Right renal pelvis (tissue), 4 donors: ENCODE measurements at regions not wholly inside any gene's neighbourhood (a gene's known extent, or its start where the extent isn't known, plus 50 kb on each side); places are given as distances from the start of the nearest gene placed in this dataset.

ENCODE experiments used
- DNase-seq, 4 donors: peaks; one replicate each; pipeline ENCODE4 v3.0.0-alpha.2; 2013; ENCODE audit warnings: low read depth in 4 of 4, low spot score in 3 of 4, missing footprints in 1 of 4

DNA sequence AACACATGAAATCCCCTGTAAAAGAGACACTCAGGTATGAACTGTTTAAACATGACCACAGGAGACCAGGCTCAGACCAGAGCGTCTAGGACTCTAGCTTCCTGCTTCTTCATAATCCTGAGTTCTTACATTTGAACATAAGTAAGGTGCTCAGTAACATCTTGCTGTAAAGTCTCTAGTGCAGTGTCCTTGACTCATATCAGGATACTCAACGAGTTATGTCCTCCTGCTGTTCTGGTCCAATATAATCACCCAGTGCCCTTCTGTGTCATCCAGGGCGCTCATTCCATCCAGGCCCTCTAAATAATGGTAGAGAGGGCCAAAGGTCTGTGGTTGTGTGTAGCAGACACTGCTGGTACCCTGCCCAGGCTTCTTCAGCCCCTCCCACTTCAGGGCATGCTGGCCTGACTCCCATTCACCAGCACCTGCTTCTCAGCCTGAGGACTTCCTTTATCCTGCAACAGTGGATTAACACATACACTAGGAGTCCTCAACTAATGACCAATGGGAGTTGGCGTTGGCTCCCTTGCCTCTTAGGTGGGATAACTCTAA is 66.8 kb upstream of the MOCS1 start:
- no peak for DNase-seq

DNA sequence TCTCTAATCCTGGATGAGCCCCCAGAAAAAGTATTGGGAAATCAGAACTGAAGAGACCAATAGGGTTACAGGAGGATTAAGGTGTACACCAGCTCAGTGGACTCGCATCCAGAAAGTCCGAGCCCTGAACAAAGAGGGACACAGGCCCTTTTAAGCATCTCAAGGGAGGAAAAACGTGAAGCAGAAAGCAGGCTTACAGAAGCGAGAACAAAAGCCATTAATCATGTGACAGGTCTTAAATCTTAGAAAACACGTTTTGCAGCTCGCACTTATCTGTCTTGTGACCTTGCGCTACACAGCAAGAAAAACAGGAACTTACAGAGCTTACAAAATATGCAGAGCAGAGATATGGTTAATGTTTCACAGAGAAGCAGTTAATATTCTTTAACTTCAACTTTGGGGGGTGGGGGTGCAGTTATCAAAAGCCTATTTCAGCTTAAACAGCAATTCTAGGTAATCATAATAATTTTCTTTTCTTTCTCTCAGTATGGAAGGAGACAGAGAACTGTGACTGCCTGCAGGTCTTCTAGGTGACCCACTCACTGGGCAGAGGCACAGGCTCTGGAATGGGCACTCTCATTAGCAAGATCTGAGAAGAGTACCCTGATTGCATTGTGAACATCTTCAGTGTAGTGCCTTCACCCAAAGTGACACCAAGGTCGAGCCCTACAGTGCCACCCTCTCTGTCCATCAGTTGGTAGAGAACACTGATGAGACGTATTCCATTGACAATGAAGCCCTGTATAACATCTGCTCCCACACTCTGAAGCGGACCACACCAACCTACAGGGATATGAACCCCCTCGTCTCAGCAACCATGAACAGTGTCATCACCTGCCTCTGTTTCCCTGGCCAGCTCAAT is 65.0 kb upstream of the MOCS1 start:
- no peak for DNase-seq

DNA sequence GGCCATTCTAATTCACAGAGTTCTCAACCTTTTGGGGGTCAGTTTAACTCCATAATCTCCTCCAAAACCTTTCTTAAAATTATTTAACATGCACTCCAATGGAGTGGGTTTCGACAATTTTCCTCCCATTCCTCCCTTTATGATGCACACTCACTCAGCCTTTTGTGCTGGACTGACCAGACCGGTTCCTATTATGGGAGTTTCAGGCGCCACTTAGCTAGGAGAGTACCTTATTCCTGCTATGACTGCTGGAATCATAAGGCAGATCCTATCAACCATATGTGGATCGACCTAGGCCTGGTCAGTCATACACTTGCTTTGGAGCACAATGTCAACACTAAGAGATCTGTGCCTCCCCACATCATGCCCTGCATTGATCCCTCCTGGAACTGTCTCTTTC is 63.9 kb upstream of the MOCS1 start:
- no peak for DNase-seq

DNA sequence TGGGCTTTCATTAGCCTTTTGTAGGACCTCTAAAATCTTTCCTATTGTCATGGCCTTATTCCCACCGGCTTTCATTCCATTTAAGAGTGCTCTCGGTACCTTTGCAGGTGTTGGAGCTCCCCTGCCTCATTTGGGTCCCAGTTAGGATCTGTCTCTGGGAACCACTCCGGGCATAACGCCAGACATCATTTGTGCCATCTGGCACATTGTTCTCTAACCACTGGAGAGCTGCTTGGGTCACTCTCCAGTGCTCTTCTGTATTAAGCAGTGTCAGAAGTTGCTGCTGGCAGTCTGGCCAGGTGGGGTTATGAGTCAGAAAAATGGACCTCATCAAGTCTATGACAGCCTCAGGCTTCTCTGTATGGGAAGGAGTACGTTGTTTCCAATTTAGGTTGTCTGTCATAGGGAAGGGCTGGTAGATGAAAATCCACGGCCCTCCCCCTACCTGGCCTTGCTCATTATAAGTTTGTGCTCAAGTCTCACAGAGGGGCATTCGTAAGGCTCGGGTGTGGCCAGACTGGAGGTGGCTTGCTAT is 62.9 kb upstream of the MOCS1 start:
- DNase-seq: no peak

DNA sequence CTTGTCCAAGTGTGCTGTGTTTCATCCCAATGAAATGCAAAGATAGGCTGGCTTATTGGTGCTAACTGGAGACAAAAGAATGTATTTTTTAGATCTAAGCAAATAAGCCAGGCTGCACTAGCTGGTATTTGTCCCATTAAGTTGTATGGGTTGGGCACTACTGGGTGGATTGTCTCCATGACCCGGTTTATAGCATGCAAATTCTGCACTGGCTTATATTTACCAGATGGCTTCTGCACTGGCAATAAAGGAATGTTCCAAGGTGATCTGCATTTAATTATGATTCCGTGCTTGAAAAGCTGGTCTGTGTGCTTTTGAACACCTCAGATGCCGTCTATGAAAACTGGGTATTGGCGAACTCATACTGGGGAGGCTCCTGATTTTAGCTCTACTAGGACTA is 61.4 kb upstream of the MOCS1 start:
- DNase-seq: no peak

DNA sequence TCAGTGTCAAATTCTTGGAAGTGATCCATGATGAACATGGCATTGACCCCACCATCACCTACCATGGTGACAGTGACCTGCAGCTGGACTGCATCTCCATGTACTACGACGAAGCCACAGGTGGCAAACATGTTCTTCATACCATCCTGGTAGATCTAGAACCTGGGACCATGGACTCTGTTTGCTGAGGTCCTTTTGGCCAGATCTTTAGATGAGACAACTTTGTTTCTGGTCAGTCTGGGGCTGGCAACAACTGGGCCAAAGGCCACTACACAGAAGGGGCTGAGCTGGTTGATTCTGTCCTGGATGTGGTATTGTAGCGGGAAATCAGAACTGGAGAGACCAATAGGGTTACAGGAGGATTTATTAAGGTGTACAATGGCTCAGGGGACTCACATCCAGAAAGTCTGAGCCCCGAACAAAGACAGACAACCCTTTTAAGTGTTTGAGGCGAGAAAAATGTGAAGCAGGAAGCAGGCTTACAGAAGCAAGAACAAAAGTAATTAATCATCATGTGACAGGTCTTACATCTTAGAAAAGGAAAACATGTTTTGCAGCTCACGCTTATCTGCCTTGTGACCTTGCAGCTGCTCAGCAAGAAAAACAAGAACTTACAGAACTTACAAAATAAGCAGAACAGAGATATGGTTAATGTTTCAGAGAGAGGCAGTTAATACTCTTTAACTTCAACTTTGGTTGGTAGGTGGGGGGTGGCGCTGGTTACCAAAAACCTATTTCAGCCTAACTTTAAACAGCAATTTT is 58.8 kb upstream of the MOCS1 start:
- no peak for DNase-seq
